HepG2 (cell line): ENCODE measurements at regions not wholly inside any gene's neighbourhood (a gene's known extent, or its start where the extent isn't known, plus 50 kb on each side); places are given as distances from the start of the nearest gene placed in this dataset.

Experiments
- ATAC-seq: fragments of 200-7000 bp; cut with Tn5 transposase; 3 replicates; pipeline ENCODE4 v1.9.1; 2020; ENCODE audit warnings: mild to moderate bottlenecking, moderate library complexity
- BruUV-seq: library from RNA; stranded (reverse); fragments of 400-500 nt; replicated peaks from 2 replicates; lab custom pipeline; 2021; lab: Mats Ljungman, UMichigan
- CTCF ChIA-PET: fragments of 300-600 bp; formaldehyde crosslinking; extraction: SDS; loops from one replicate; lab custom pipeline; 2021; ENCODE audit warnings: low total read pairs, inconsistent platforms, low intra/inter-chr PET ratio; lab: Yijun Ruan, JAX
- POLR2A ChIA-PET: fragments of 350-600 bp; sonication (Branson Sonifier 250); formaldehyde crosslinking; loops from one replicate; lab custom pipeline; 2020; ENCODE audit warnings: antibody characterized with exemption, inconsistent platforms; lab: Yijun Ruan, JAX
- DNase-seq: peaks from one replicate; pipeline ENCODE4 v3.0.0-alpha.2; 2015; ENCODE audit warnings: low spot score
- FAIRE-seq: peaks from 3 replicates; lab custom pipeline; 2011; peaks lifted over from hg19 to GRCh38; lab: Jason Lieb, UNC
- H2AFZ ChIP-seq: one replicate; pipeline ENCODE4 v1.6.1; 2011; ENCODE audit warnings: low read length, inconsistent platforms
- H3K27ac ChIP-seq: fragments of 300-600 bp; 3 replicates; pipeline ENCODE4 v1.8.0; 2011; ENCODE audit warnings: mixed run types, mild to moderate bottlenecking, mixed read lengths, low read length, inconsistent platforms; ENCODE audit not compliant: insufficient read depth; ENCODE audit errors: extremely low read length
- H3K27me3 ChIP-seq, 2 experiments: fragments of 200-600 bp in 1 of 2; 2 replicates in 1 of 2; 3 replicates in 1 of 2; pipeline versions ENCODE4 v1.6.0 to v1.8.0; 2011; ENCODE audit warnings: low read length in 2 of 2, mild to moderate bottlenecking in 2 of 2, moderate library complexity in 2 of 2, inconsistent platforms in 1 of 2; ENCODE audit not compliant: insufficient read depth in 2 of 2, control insufficient read depth in 1 of 2
- H3K36me3 ChIP-seq, 2 experiments: fragments of 200-600 bp in 1 of 2; replicated peaks in 1 of 2; 2 replicates in 1 of 2; 3 replicates in 1 of 2; pipeline versions ENCODE4 v1.5.1 to v1.8.0; 2011; ENCODE audit warnings: low read length in 2 of 2, inconsistent platforms in 1 of 2; ENCODE audit not compliant: insufficient read depth in 2 of 2, control insufficient read depth in 1 of 2
- H3K4me1 ChIP-seq: 2 replicates; pipeline ENCODE4 v1.5.1; 2012; ENCODE audit warnings: low read length, inconsistent platforms; ENCODE audit not compliant: insufficient read depth
- H3K4me2 ChIP-seq: 2 replicates; pipeline ENCODE4 v1.6.0; 2011; ENCODE audit warnings: low read depth, low read length, inconsistent platforms
- H3K4me3 ChIP-seq, 3 experiments: fragments of 200-600 bp in 1 of 3; sonication (generic), shearing (Covaris generic) in 1 of 3; replicated peaks in 1 of 3; 2 replicates each; pipeline ENCODE4 v1.5.1; 2011 to 2016; ENCODE audit warnings: low read length in 3 of 3, inconsistent platforms in 2 of 3, low read depth in 2 of 3, mild to moderate bottlenecking in 2 of 3, control low read depth in 1 of 3, mixed read lengths in 1 of 3; ENCODE audit not compliant: insufficient read depth in 1 of 3
- H3K79me2 ChIP-seq: one replicate; pipeline ENCODE4 v1.6.1; 2011; ENCODE audit warnings: low read length, inconsistent platforms; ENCODE audit not compliant: insufficient read depth
- H3K9ac ChIP-seq: 2 replicates; pipeline ENCODE4 v1.6.0; 2011; ENCODE audit warnings: mild to moderate bottlenecking, low read depth, low read length, inconsistent platforms; ENCODE audit not compliant: insufficient read depth
- H3K9me3 ChIP-seq: 2 replicates; pipeline ENCODE4 v1.5.1; 2012; ENCODE audit warnings: mild to moderate bottlenecking, low read length
- H4K20me1 ChIP-seq: 2 replicates; pipeline ENCODE4 v1.6.0; 2011; ENCODE audit warnings: inconsistent platforms, mild to moderate bottlenecking, low read length, moderate library complexity; ENCODE audit not compliant: insufficient read depth
- FIP1L1 ChIP-seq: fragments of 200-400 bp; formaldehyde crosslinking; IDR thresholded peaks from 2 replicates; pipeline ENCODE4 v1.6.1; 2018; ENCODE audit warnings: low read depth, mild to moderate bottlenecking, low read length, moderate library complexity, borderline replicate concordance; ENCODE audit not compliant: insufficient read depth
- HNRNPL ChIP-seq: fragments of 200-400 bp; formaldehyde crosslinking; IDR thresholded peaks from 2 replicates; pipeline ENCODE4 v1.6.1; 2017; ENCODE audit warnings: mild to moderate bottlenecking, low read depth, low read length
- MLXIP ChIP-seq: sonication (generic); formaldehyde crosslinking; IDR thresholded peaks from 2 replicates; pipeline ENCODE4 v1.9.0; 2021; ENCODE audit warnings: missing genetic modification reagents, borderline replicate concordance
- MTA3 ChIP-seq: sonication (generic); formaldehyde crosslinking; IDR thresholded peaks from 2 replicates; pipeline ENCODE4 v1.4.0; 2020; ENCODE audit warnings: missing genetic modification reagents
- MYNN ChIP-seq: sonication (generic); formaldehyde crosslinking; IDR thresholded peaks from 2 replicates; pipeline ENCODE4 v1.4.0; 2020; ENCODE audit warnings: mild to moderate bottlenecking, low read depth, missing genetic modification reagents
- NFE2L1 ChIP-seq: sonication (generic); formaldehyde crosslinking; IDR thresholded peaks from 2 replicates; pipeline ENCODE4 v1.4.0; 2020; ENCODE audit warnings: missing genetic modification reagents, mild to moderate bottlenecking, borderline replicate concordance
- PCBP1 ChIP-seq: fragments of 200-400 bp; formaldehyde crosslinking; IDR thresholded peaks from 2 replicates; pipeline ENCODE4 v1.6.1; 2017; ENCODE audit warnings: mild to moderate bottlenecking, low read depth, low read length, borderline replicate concordance
- TFDP1 ChIP-seq: IDR thresholded peaks from 2 replicates; pipeline ENCODE4 v1.6.1; 2016; ENCODE audit warnings: missing compliant biosample characterization, missing genetic modification reagents, borderline replicate concordance
- TOE1 ChIP-seq: sonication (generic); formaldehyde crosslinking; IDR thresholded peaks from 2 replicates; pipeline ENCODE4 v1.4.0; 2020; ENCODE audit warnings: mild to moderate bottlenecking, missing genetic modification reagents
- YY1 ChIP-seq: IDR thresholded peaks from 2 replicates; pipeline ENCODE4 v1.6.1; 2011; ENCODE audit warnings: low read length, low read depth, moderate library complexity, mild to moderate bottlenecking; ENCODE audit not compliant: insufficient read depth, insufficient replicate concordance
- ZBTB14 ChIP-seq: sonication (generic); formaldehyde crosslinking; IDR thresholded peaks from 2 replicates; pipeline ENCODE4 v1.4.0; 2020; ENCODE audit warnings: missing genetic modification reagents
- ZBTB2 ChIP-seq: sonication (generic); formaldehyde crosslinking; IDR thresholded peaks from 2 replicates; pipeline ENCODE4 v1.8.0; 2022; ENCODE audit warnings: low read depth, missing genetic modification reagents
- ZBTB38 ChIP-seq: sonication (generic); formaldehyde crosslinking; IDR thresholded peaks from 2 replicates; pipeline ENCODE4 v1.5.1; 2020; ENCODE audit warnings: mild to moderate bottlenecking, missing genetic modification reagents
- ZNF17 ChIP-seq: sonication (generic); formaldehyde crosslinking; IDR thresholded peaks from 2 replicates; pipeline ENCODE4 v1.5.0; 2020; ENCODE audit warnings: mild to moderate bottlenecking, missing genetic modification reagents
- ZNF513 ChIP-seq: sonication (generic); formaldehyde crosslinking; conservative IDR thresholded peaks from 2 replicates; pipeline ENCODE4 v1.5.0; 2020; ENCODE audit warnings: missing genetic modification reagents
- ZNF75D ChIP-seq: sonication (generic); formaldehyde crosslinking; IDR thresholded peaks from 2 replicates; pipeline ENCODE4 v1.8.1; 2023; ENCODE audit warnings: missing genetic modification reagents, mild to moderate bottlenecking, borderline replicate concordance
- WGBS: methylation state at CpG from one replicate; pipeline ENCODE4 v1.1.6; 2017; ENCODE audit warnings: low lambda C conversion rate; 5-methylcytosine and 5-hydroxymethylcytosine counted together
- in situ Hi-C: cut with HindIII; loops from 2 replicates; pipeline ENCODE4 v1.10.0; 2017; ENCODE audit warnings: low pct_unique_long_range_greater_than_20kb; ENCODE audit not compliant: extremely low pct_ligation_motif_present
- intact Hi-C: fragments of 100-400 bp; cut with micrococcal nuclease; formaldehyde crosslinking; loops from one replicate; pipeline ENCODE4 v1.10.0; 2022; ENCODE audit not compliant: unreplicated experiment

- BruUV-seq = no TSS peak
- Histone ChIP-seq H3K9ac (no peak overlapping the region), H3K79me2 (no peaks in the 10 kb centered on the region), H4K20me1 (no peaks in the 10 kb centered on the region), H3K4me2 (no peak overlapping the region), H3K36me3 (no peaks in the 10 kb centered on the region), H3K9me3 (no peaks in the 10 kb centered on the region), H3K4me1 (no peaks in the 10 kb centered on the region), H3K27ac (no peak overlapping the region), H2AFZ (no peak overlapping the region), H3K4me3 (no peak overlapping the region), H3K27me3 (peaks cover 0 to 9% of the 10 kb centered on the region in 2 experiments; a peak in 2 of 5 replicates)
- WGBS = 7% methylated on average over 4 of the region's 6 CpGs
- ATAC-seq (no peak), DNase-seq (no peak), FAIRE-seq (no peak)
- in situ Hi-C loops = no loop called here
- no peak for TF ChIP-seq TOE1 (CRISPR knock-in tag)
- no peak for TF ChIP-seq ZNF513 (CRISPR knock-in tag)
- no peak for TF ChIP-seq ZNF17 (CRISPR knock-in tag)
- TF ChIP-seq NFE2L1 (CRISPR knock-in tag) = no peak
- no peak for TF ChIP-seq ZBTB2 (CRISPR knock-in tag)
- TF ChIP-seq MYNN (CRISPR knock-in tag) = no peak
- no peak for TF ChIP-seq ZNF75D (CRISPR knock-in tag)
- no peak for TF ChIP-seq YY1
- TF ChIP-seq MLXIP (CRISPR knock-in tag) = no peak
- no peak for TF ChIP-seq TFDP1 (CRISPR knock-in tag)
- no peak for TF ChIP-seq MTA3 (CRISPR knock-in tag)
- TF ChIP-seq PCBP1 = no peak
- TF ChIP-seq ZBTB14 (CRISPR knock-in tag) = no peak
- TF ChIP-seq ZBTB38 (CRISPR knock-in tag) = no peak
- no peak for TF ChIP-seq FIP1L1
- TF ChIP-seq HNRNPL = no peak
- intact Hi-C loops = no loop called here
- CTCF ChIA-PET = no interaction called here
- POLR2A ChIA-PET = no interaction called here
These were observed 87.9 kb upstream of the CLPB start for GRCh38 chr11:72522186-72522585.
